ENCODE measurements at regions not wholly inside any gene's neighbourhood (a gene's known extent, or its start where the extent isn't known, plus 50 kb on each side); places are given as distances from the start of the nearest gene placed in this dataset.

GRCh38 chr21:41598561-41599431, 90.8 kb upstream of the TMPRSS2 start:
- no peaks in the 10 kb centered on the region for H3K36me3 ChIP-seq (ENCODE audit: insufficient read depth, low read length)
- H3K9ac ChIP-seq (ENCODE audit: low read depth, low read length) = no peak overlapping the region
- peaks cover 10% of the 10 kb centered on the region for H3K4me1 ChIP-seq (ENCODE audit: insufficient read depth, low read length)
- no peaks in the 10 kb centered on the region for H3K9me3 ChIP-seq (ENCODE audit: control insufficient read depth, insufficient read depth, low read length)

GRCh38 chr21:41597811-41598231, 89.9 kb upstream of the TMPRSS2 start:
- H3K9me3 ChIP-seq (ENCODE audit: control insufficient read depth, insufficient read depth, low read length) = no peaks in the 10 kb centered on the region
- H3K9ac ChIP-seq (ENCODE audit: low read depth, low read length) = no peak overlapping the region
- peaks cover 17% of the 10 kb centered on the region for H3K4me1 ChIP-seq (ENCODE audit: insufficient read depth, low read length)

GRCh38 chr21:41597227-41597626, 89.3 kb upstream of the TMPRSS2 start:
- Histone ChIP-seq H3K4me1 (ENCODE audit: insufficient read depth, low read length) (peaks cover 17% of the 10 kb centered on the region), H3K9ac (ENCODE audit: low read depth, low read length) (no peak overlapping the region), H3K9me3 (ENCODE audit: control insufficient read depth, insufficient read depth, low read length) (no peaks in the 10 kb centered on the region), H3K36me3 (ENCODE audit: insufficient read depth, low read length) (no peaks in the 10 kb centered on the region)

More at GRCh38 chr21:41597811-41598231, 89.9 kb upstream of the TMPRSS2 start:
- H3K36me3 ChIP-seq (ENCODE audit: insufficient read depth, low read length) = no peaks in the 10 kb centered on the region

GRCh38 chr21:41596241-41596925, 88.4 kb upstream of the TMPRSS2 start:
- Histone ChIP-seq H3K9me3 (ENCODE audit: control insufficient read depth, insufficient read depth, low read length) (no peaks in the 10 kb centered on the region), H3K36me3 (ENCODE audit: insufficient read depth, low read length) (no peaks in the 10 kb centered on the region), H3K4me1 (ENCODE audit: insufficient read depth, low read length) (peaks cover 17% of the 10 kb centered on the region), H3K9ac (ENCODE audit: low read depth, low read length) (no peak overlapping the region)

- Histone ChIP-seq H3K9me3 (ENCODE audit: control insufficient read depth, insufficient read depth, low read length) (no peaks in the 10 kb centered on the region), H3K36me3 (ENCODE audit: insufficient read depth, low read length) (no peaks in the 10 kb centered on the region), H3K9ac (ENCODE audit: low read depth, low read length) (no peak overlapping the region), H3K4me1 (ENCODE audit: insufficient read depth, low read length) (peaks cover 17% of the 10 kb centered on the region)
Observed at GRCh38 chr21:41594268-41594667, 86.3 kb upstream of the TMPRSS2 start.

- H3K9me3 ChIP-seq (ENCODE audit: control insufficient read depth, insufficient read depth, low read length) = no peaks in the 10 kb centered on the region
Observed at GRCh38 chr21:41593760-41594138, 85.8 kb upstream of the TMPRSS2 start.

GRCh38 chr21:41593051-41593759, 85.2 kb upstream of the TMPRSS2 start:
- H3K36me3 ChIP-seq (ENCODE audit: insufficient read depth, low read length) = no peaks in the 10 kb centered on the region
- no peak overlapping the region for H3K9ac ChIP-seq (ENCODE audit: low read depth, low read length)
- H3K9me3 ChIP-seq (ENCODE audit: control insufficient read depth, insufficient read depth, low read length) = no peaks in the 10 kb centered on the region
- peaks cover 17% of the 10 kb centered on the region for H3K4me1 ChIP-seq (ENCODE audit: insufficient read depth, low read length)

More at GRCh38 chr21:41593760-41594138, 85.8 kb upstream of the TMPRSS2 start:
- Histone ChIP-seq H3K4me1 (ENCODE audit: insufficient read depth, low read length) (peaks cover 17% of the 10 kb centered on the region), H3K36me3 (ENCODE audit: insufficient read depth, low read length) (no peaks in the 10 kb centered on the region), H3K9ac (ENCODE audit: low read depth, low read length) (no peak overlapping the region)

GRCh38 chr21:41589620-41590175, 81.7 kb upstream of the TMPRSS2 start:
- peaks cover 14% of the 10 kb centered on the region for H3K4me1 ChIP-seq (ENCODE audit: insufficient read depth, low read length)

GRCh38 chr21:41589131-41589530, 81.2 kb upstream of the TMPRSS2 start:
- Histone ChIP-seq H3K9me3 (ENCODE audit: control insufficient read depth, insufficient read depth, low read length) (no peaks in the 10 kb centered on the region), H3K9ac (ENCODE audit: low read depth, low read length) (no peak overlapping the region), H3K36me3 (ENCODE audit: insufficient read depth, low read length) (no peaks in the 10 kb centered on the region), H3K4me1 (ENCODE audit: insufficient read depth, low read length) (peaks cover 10% of the 10 kb centered on the region)

More at GRCh38 chr21:41589620-41590175, 81.7 kb upstream of the TMPRSS2 start:
- Histone ChIP-seq H3K9me3 (ENCODE audit: control insufficient read depth, insufficient read depth, low read length) (no peaks in the 10 kb centered on the region), H3K36me3 (ENCODE audit: insufficient read depth, low read length) (no peaks in the 10 kb centered on the region), H3K9ac (ENCODE audit: low read depth, low read length) (no peak overlapping the region)

GRCh38 chr21:41585199-41585994, 77.4 kb upstream of the TMPRSS2 start:
- H3K9ac ChIP-seq (ENCODE audit: low read depth, low read length) = no peak overlapping the region
- no peaks in the 10 kb centered on the region for H3K4me1 ChIP-seq (ENCODE audit: insufficient read depth, low read length)
- no peaks in the 10 kb centered on the region for H3K36me3 ChIP-seq (ENCODE audit: insufficient read depth, low read length)
- no peaks in the 10 kb centered on the region for H3K9me3 ChIP-seq (ENCODE audit: control insufficient read depth, insufficient read depth, low read length)

- H3K4me1 ChIP-seq (ENCODE audit: insufficient read depth, low read length) = no peaks in the 10 kb centered on the region
- H3K36me3 ChIP-seq (ENCODE audit: insufficient read depth, low read length) = no peaks in the 10 kb centered on the region
- no peaks in the 10 kb centered on the region for H3K9me3 ChIP-seq (ENCODE audit: control insufficient read depth, insufficient read depth, low read length)
- no peak overlapping the region for H3K9ac ChIP-seq (ENCODE audit: low read depth, low read length)
Observed at GRCh38 chr21:41584603-41585176, 76.7 kb upstream of the TMPRSS2 start.

- Histone ChIP-seq H3K9me3 (ENCODE audit: control insufficient read depth, insufficient read depth, low read length) (no peaks in the 10 kb centered on the region; the same call in none of the 2 replicates), H3K4me1 (ENCODE audit: insufficient read depth, low read length) (no peaks in the 10 kb centered on the region), H3K36me3 (ENCODE audit: insufficient read depth, low read length) (no peaks in the 10 kb centered on the region), H3K9ac (ENCODE audit: low read depth, low read length) (no peak overlapping the region)
Observed at GRCh38 chr21:41583274-41583790, 75.4 kb upstream of the TMPRSS2 start.

GRCh38 chr21:41582866-41583265, 74.9 kb upstream of the TMPRSS2 start:
- Histone ChIP-seq H3K9me3 (ENCODE audit: control insufficient read depth, insufficient read depth, low read length) (no peaks in the 10 kb centered on the region; the same call in none of the 2 replicates), H3K9ac (ENCODE audit: low read depth, low read length) (no peak overlapping the region), H3K4me1 (ENCODE audit: insufficient read depth, low read length) (no peaks in the 10 kb centered on the region), H3K36me3 (ENCODE audit: insufficient read depth, low read length) (no peaks in the 10 kb centered on the region)

Data from ES-I3 (cell line).